Mammary epithelial cell (primary cell): ENCODE measurements at regions not wholly inside any gene's neighbourhood (a gene's known extent, or its start where the extent isn't known, plus 50 kb on each side); places are given as distances from the start of the nearest gene placed in this dataset.
"Not testable (repeated sequence)": the region's sequence is repeated elsewhere in the genome, so short reads cannot be mapped to it uniquely, and the experiment has no call there.

ENCODE experiments used
- EZH2 ChIP-seq: IDR thresholded peaks from 2 replicates; pipeline ENCODE4 v1.6.1; 2012; ENCODE audit warnings: low read length, inconsistent platforms, borderline replicate concordance
- TF ChIP-seq, protein P1 (sequence below), 2 donors: IDR thresholded peaks in 1 of 2; conservative IDR thresholded peaks in 1 of 2; 2 replicates each; pipeline ENCODE4 v1.5.1; 2011 to 2012; ENCODE audit warnings: inconsistent platforms in 2 of 2, low read length in 2 of 2, mild to moderate bottlenecking in 2 of 2, control low read depth in 1 of 2, low read depth in 1 of 2; ENCODE audit not compliant: insufficient read depth in 1 of 2; ENCODE audit errors: extremely low read depth in 1 of 2

DNA sequence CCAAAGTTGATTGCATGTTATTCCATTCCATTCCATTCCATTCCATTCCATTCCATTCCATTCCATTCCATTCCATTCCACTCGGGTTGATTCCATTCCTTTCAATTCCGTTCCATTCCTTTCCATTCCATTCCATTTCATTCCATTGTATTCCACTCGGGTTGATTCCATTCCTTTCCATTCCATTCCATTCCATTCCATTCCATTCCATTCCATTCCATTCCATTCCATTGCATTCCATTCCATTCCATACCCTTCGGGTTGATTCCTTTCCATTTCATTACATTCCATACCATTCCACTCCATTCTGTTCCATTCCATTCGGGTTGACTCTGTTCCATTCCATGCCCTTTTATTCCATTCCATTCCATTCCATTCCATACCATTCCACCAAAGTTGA lies 140.8 kb downstream of the CWH43 start:
- TF ChIP-seq, protein P1, sequence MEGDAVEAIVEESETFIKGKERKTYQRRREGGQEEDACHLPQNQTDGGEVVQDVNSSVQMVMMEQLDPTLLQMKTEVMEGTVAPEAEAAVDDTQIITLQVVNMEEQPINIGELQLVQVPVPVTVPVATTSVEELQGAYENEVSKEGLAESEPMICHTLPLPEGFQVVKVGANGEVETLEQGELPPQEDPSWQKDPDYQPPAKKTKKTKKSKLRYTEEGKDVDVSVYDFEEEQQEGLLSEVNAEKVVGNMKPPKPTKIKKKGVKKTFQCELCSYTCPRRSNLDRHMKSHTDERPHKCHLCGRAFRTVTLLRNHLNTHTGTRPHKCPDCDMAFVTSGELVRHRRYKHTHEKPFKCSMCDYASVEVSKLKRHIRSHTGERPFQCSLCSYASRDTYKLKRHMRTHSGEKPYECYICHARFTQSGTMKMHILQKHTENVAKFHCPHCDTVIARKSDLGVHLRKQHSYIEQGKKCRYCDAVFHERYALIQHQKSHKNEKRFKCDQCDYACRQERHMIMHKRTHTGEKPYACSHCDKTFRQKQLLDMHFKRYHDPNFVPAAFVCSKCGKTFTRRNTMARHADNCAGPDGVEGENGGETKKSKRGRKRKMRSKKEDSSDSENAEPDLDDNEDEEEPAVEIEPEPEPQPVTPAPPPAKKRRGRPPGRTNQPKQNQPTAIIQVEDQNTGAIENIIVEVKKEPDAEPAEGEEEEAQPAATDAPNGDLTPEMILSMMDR (conservative IDR thresholded peaks at IDR 0.05 in 1 of 2, IDR thresholded peaks at IDR 0.05 in 1 of 2; ENCODE audit: extremely low read depth in 1 of 2, insufficient read depth in 1 of 2, low read depth in 1 of 2, low read length in 2 of 2), result not testable (repeated sequence)
- TF ChIP-seq EZH2, result not testable (repeated sequence)
